ENCODE measurements at regions not wholly inside any gene's neighbourhood (a gene's known extent, or its start where the extent isn't known, plus 50 kb on each side); places are given as distances from the start of the nearest gene placed in this dataset.

DNA sequence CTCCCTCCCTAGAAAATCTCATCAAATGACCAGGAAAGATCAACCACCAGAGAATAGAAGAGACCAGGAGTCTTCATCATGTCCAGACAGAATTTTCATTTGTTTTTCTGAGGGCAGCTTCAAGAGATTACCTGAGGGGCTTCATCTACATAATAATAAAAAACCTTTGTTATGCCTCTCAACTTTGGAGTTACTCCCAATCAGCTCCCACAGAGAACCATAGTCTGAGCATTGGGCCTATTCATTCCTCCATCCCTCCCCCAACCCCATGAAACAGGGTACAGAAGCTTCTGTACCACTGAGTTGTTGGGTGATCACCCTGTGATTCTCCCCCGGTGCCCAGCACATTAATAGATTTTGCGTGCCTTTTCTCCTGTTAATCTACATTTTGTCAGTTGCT is 53.3 kb upstream of the PRRC2C start:
- TF ChIP-seq, protein P1, sequence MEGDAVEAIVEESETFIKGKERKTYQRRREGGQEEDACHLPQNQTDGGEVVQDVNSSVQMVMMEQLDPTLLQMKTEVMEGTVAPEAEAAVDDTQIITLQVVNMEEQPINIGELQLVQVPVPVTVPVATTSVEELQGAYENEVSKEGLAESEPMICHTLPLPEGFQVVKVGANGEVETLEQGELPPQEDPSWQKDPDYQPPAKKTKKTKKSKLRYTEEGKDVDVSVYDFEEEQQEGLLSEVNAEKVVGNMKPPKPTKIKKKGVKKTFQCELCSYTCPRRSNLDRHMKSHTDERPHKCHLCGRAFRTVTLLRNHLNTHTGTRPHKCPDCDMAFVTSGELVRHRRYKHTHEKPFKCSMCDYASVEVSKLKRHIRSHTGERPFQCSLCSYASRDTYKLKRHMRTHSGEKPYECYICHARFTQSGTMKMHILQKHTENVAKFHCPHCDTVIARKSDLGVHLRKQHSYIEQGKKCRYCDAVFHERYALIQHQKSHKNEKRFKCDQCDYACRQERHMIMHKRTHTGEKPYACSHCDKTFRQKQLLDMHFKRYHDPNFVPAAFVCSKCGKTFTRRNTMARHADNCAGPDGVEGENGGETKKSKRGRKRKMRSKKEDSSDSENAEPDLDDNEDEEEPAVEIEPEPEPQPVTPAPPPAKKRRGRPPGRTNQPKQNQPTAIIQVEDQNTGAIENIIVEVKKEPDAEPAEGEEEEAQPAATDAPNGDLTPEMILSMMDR (IDR thresholded peaks at IDR 0.05), result no peak
- no peak for TF ChIP-seq EZH2phosphoT487 (IDR thresholded peaks at IDR 0.05)
